ENCODE measurements at regions not wholly inside any gene's neighbourhood (a gene's known extent, or its start where the extent isn't known, plus 50 kb on each side); places are given as distances from the start of the nearest gene placed in this dataset.
A peak's percentile ranks its signal among the peaks of the same experiment; 100 is the strongest.

DNA sequence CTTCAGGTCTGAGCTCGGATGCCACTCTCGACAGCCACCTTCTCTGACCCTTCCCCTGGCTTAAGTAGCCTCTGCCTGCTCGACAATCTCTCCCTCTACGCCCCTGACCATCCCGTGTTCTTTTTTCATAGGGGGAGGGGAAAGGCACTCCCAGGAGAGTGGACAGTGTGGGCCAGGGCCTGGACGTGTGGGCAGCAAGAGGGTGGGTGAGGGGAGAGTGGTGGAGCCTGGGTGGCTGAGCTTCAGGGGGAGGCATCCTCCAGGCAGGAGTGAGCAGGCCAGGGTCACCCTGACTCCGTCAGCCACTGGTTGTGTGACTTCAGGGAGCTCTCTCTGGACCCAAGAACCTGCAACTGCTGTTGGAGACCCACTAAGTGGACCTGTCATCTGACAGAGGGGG lies 92.7 kb downstream of the CEBPB start:
- intact Hi-C loops (cut with DNase I), result loop anchor here (5.0 kb wide), 1 partner anchor 94 kb away; no protein-coding TSS in a partner anchor
- WGBS, result 80% methylated on average over 7 of the region's 7 CpGs
- no peak for DNase-seq (ENCODE audit: low spot score)
- Histone ChIP-seq H3K36me3 (no peaks in the 10 kb centered on the region), H3K4me3 (no peak overlapping the region), H3K27ac (peak overlapping the region; percentile 71 to 84), H3K4me1 (replicated peaks) (no peaks in the 10 kb centered on the region), H3K27me3 (replicated peaks; ENCODE audit: insufficient read depth) (no peaks in the 10 kb centered on the region), H3K9me3 (no peaks in the 10 kb centered on the region)
- TF ChIP-seq, protein P1, sequence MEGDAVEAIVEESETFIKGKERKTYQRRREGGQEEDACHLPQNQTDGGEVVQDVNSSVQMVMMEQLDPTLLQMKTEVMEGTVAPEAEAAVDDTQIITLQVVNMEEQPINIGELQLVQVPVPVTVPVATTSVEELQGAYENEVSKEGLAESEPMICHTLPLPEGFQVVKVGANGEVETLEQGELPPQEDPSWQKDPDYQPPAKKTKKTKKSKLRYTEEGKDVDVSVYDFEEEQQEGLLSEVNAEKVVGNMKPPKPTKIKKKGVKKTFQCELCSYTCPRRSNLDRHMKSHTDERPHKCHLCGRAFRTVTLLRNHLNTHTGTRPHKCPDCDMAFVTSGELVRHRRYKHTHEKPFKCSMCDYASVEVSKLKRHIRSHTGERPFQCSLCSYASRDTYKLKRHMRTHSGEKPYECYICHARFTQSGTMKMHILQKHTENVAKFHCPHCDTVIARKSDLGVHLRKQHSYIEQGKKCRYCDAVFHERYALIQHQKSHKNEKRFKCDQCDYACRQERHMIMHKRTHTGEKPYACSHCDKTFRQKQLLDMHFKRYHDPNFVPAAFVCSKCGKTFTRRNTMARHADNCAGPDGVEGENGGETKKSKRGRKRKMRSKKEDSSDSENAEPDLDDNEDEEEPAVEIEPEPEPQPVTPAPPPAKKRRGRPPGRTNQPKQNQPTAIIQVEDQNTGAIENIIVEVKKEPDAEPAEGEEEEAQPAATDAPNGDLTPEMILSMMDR (IDR thresholded peaks at IDR 0.05), result no peak
- no peak for TF ChIP-seq POLR2AphosphoS5 (IDR thresholded peaks at IDR 0.05)
- no peak for TF ChIP-seq POLR2A (IDR thresholded peaks at IDR 0.05)

DNA sequence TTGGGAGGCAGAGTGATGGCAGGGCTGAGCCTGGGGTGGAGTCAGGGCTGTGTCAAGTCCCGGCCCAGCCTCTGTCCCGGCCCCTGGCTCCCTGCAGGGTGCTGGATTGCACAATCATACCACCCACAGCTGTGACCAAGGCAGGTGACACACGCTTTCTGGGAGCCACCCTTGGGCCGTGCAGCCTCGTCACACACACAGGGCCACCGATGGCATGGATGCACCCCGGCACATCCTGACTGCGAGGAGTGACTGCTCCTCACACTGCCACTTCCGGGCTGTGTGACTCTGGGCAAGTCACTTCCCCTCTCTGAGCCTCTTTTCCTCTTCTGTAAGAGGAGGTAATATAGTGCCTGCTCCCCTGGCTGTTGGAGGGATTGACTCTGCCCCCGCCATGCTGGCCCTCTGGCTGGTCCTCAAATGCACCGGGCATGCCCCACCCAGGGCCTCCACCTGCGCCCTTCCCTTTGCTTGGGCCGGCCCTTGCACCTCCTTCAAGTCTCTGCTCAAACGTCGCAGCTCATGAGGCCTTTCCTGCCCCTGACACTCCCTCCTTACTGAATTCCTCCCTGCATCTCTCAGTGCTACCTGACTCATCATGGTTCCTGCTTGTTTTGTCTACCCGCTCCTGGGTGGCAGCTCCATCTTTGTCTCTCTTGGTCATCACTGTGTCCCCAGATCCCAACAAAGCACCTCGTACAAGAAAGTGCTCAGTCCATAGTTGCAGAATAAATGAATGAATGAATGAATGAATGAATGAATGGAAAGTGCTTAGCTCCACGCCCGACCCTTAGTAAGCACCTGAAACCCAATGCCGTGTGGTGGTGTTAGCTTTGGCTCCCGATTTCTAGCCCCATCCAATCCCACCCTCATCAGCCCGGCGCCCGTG lies 93.5 kb downstream of the CEBPB start:
- Histone ChIP-seq H3K9me3 (no peaks in the 10 kb centered on the region), H3K36me3 (no peaks in the 10 kb centered on the region), H3K4me3 (no peak overlapping the region), H3K4me1 (replicated peaks) (no peaks in the 10 kb centered on the region), H3K27ac (peak overlapping the region; percentile 71 to 84), H3K27me3 (replicated peaks; ENCODE audit: insufficient read depth) (no peaks in the 10 kb centered on the region)
- TF ChIP-seq POLR2AphosphoS5 (IDR thresholded peaks at IDR 0.05) (no peak), POLR2A (IDR thresholded peaks at IDR 0.05) (peak; percentile 31)
- TF ChIP-seq, protein P1 (IDR thresholded peaks at IDR 0.05), result no peak
- 63% methylated on average over 24 of the region's 24 CpGs for whole genome bisulfite sequencing
- intact Hi-C loops (cut with DNase I), result loop anchor here (5.0 kb wide), 1 partner anchor 93 kb away; no protein-coding TSS in a partner anchor
- peak; percentile 35 for DNase-seq (ENCODE audit: low spot score)

DNA sequence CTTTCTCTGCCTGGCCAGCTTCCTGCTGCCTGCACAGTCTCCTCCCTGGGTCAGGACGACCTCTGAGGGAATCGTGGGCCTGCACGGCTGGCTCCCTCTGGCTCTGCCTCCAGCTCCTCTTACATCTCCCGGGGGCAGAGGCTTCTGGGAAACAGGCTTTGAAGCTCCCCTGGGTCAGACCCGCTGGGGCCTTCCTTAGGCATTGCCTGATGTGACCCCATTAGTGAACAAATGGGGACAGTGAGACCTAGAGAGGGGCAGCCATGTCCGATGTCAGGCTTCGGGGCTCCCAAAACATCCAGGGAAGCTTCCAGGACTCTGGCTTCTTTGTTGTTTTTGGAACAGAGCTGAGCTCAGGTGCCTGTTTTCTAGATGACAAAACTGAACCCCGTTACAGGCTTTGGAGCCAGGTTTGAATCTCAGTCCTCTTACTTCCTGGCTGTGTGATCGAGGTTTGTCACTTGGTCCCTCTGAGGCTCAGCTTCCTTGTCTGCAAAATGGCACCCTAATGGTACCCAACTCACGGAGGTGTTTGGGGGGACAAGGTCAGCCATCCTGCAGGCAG lies 94.3 kb downstream of the CEBPB start:
- H3K36me3 ChIP-seq, result no peaks in the 10 kb centered on the region
- no peak overlapping the region for H3K4me3 ChIP-seq
- no peaks in the 10 kb centered on the region for H3K4me1 ChIP-seq (replicated peaks)
- TF ChIP-seq, protein P1 (IDR thresholded peaks at IDR 0.05), result no peak
- TF ChIP-seq POLR2A (IDR thresholded peaks at IDR 0.05) (no peak), POLR2AphosphoS5 (IDR thresholded peaks at IDR 0.05) (no peak)
- WGBS, result 54% methylated on average over 10 of the region's 10 CpGs
- no peaks in the 10 kb centered on the region for H3K9me3 ChIP-seq
- no peaks in the 10 kb centered on the region for H3K27me3 ChIP-seq (replicated peaks; ENCODE audit: insufficient read depth)
- DNase-seq (ENCODE audit: low spot score), result no peak
- H3K27ac ChIP-seq, result peak overlapping the region; percentile 71 to 84
- intact Hi-C loops (cut with DNase I), result loop anchor here (5.0 kb wide), 2 partner anchors 92 to 93 kb away; partner anchors contain the start of gene CEBPB

DNA sequence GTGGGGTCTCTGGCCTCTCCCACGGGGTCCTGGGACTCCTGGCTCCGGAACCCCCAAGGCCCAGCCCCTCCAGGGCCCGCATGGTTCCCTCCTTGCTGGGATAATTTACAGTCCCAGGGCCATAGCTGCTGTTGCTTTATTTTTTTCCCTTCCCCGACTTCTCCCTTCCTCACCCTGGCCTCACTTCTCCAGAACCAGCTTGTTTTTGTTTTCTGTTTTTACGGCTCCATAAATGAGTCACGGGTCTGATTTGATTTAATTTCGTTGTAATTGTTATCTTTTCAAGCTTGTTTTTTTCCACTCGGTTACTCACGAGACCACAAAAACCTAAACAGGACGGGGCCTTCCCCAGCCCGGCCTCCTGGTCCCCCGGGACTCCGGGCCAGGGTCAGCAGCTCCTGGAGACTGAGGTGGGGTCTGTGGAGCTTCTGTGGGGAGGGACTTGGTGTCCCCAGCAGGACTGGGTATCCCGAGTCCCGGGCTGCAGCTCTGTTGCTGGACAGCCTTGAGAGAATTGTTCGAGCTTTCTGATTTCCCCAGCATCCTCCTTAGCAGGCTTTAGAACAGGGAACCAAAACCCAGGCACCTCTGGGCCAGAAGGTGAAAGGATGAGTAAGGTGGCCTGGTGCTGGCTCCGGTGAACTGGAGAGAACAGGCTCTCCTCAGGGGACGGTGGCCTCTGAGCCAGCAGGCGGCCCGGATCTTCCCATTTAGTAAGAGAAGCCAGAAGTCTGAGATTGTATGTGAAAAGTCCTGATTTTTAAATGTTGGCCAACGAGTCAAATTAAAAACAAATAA lies 94.9 kb downstream of the CEBPB start:
- Histone ChIP-seq H3K9me3 (no peaks in the 10 kb centered on the region), H3K27me3 (replicated peaks; ENCODE audit: insufficient read depth) (no peaks in the 10 kb centered on the region), H3K4me3 (no peak overlapping the region), H3K36me3 (no peaks in the 10 kb centered on the region), H3K27ac (peak overlapping the region; percentile 71 to 84), H3K4me1 (replicated peaks) (no peaks in the 10 kb centered on the region)
- TF ChIP-seq POLR2A (IDR thresholded peaks at IDR 0.05) (no peak), POLR2AphosphoS5 (IDR thresholded peaks at IDR 0.05) (no peak)
- TF ChIP-seq, protein P1 (IDR thresholded peaks at IDR 0.05), result no peak
- 52% methylated on average over 21 of the region's 21 CpGs for WGBS
- intact Hi-C loops (cut with DNase I), result loop anchor here (5.0 kb wide), 1 partner anchor 93 kb away; the partner anchor contains the start of gene CEBPB
- DNase-seq (ENCODE audit: low spot score), result no peak
